HEK293T (cell line): ENCODE measurements at regions not wholly inside any gene's neighbourhood (a gene's known extent, or its start where the extent isn't known, plus 50 kb on each side); places are given as distances from the start of the nearest gene placed in this dataset.

Experiments used
- CTCF ChIA-PET: fragments of 350-600 bp; formaldehyde crosslinking; extraction: SDS; loops from one replicate; lab custom pipeline; 2021; ENCODE audit warnings: antibody characterized with exemption, inconsistent platforms; lab: Yijun Ruan, JAX
- POLR2A ChIA-PET: fragments of 350-600 bp; formaldehyde crosslinking; extraction: SDS; loops from one replicate; lab custom pipeline; 2020; ENCODE audit warnings: antibody characterized with exemption, inconsistent platforms; lab: Yijun Ruan, JAX
- DNase-seq: peaks from one replicate; pipeline ENCODE4 v3.0.0; 2012; ENCODE audit warnings: mixed read lengths; ENCODE audit errors: extremely low spot score
- ARNT ChIP-seq: fragments of 450-650 bp; IDR thresholded peaks from 2 replicates; pipeline ENCODE4 v1.6.1; 2017; ENCODE audit warnings: mild to moderate bottlenecking
- BHLHE40 ChIP-seq: fragments of 450-650 bp; IDR thresholded peaks from 2 replicates; pipeline ENCODE4 v1.6.1; 2016; ENCODE audit warnings: mild to moderate bottlenecking, moderate library complexity, borderline replicate concordance
- CTBP1 ChIP-seq: fragments of 450-650 bp; IDR thresholded peaks from 2 replicates; pipeline ENCODE4 v1.6.1; 2016; ENCODE audit warnings: borderline replicate concordance
- ELF4 ChIP-seq: fragments of 450-650 bp; IDR thresholded peaks from 2 replicates; pipeline ENCODE4 v1.6.1; 2017; ENCODE audit warnings: antibody characterized with exemption
- FOXA1 ChIP-seq: fragments of 450-650 bp; IDR thresholded peaks from 2 replicates; pipeline ENCODE4 v1.6.1; 2016; ENCODE audit warnings: mild to moderate bottlenecking
- FOXK2 ChIP-seq: fragments of 450-650 bp; IDR thresholded peaks from 2 replicates; pipeline ENCODE4 v1.6.1; 2016; ENCODE audit warnings: mild to moderate bottlenecking
- FOXM1 ChIP-seq: fragments of 450-650 bp; IDR thresholded peaks from 2 replicates; pipeline ENCODE4 v1.6.1; 2017; ENCODE audit warnings: mild to moderate bottlenecking, borderline replicate concordance
- HDGF ChIP-seq: fragments of 450-650 bp; IDR thresholded peaks from 2 replicates; pipeline ENCODE4 v1.6.1; 2017; ENCODE audit warnings: antibody characterized with exemption, borderline replicate concordance
- L3MBTL2 ChIP-seq: fragments of 450-650 bp; conservative IDR thresholded peaks from 2 replicates; pipeline ENCODE4 v1.6.1; 2016; ENCODE audit warnings: mild to moderate bottlenecking
- LEF1 ChIP-seq: fragments of 450-650 bp; IDR thresholded peaks from 2 replicates; pipeline ENCODE4 v1.6.1; 2017; ENCODE audit warnings: mild to moderate bottlenecking, borderline replicate concordance
- NFRKB ChIP-seq: fragments of 450-650 bp; IDR thresholded peaks from 2 replicates; pipeline ENCODE4 v1.6.1; 2016; ENCODE audit warnings: mild to moderate bottlenecking, moderate library complexity
- PKNOX1 ChIP-seq: fragments of 450-650 bp; IDR thresholded peaks from 2 replicates; pipeline ENCODE4 v1.6.1; 2016
- SP1 ChIP-seq: fragments of 450-650 bp; IDR thresholded peaks from 2 replicates; pipeline ENCODE4 v1.6.1; 2017
- SUZ12 ChIP-seq: fragments of 450-650 bp; IDR thresholded peaks from 2 replicates; pipeline ENCODE4 v1.6.1; 2016; ENCODE audit warnings: mild to moderate bottlenecking
- TARDBP ChIP-seq: fragments of 450-650 bp; IDR thresholded peaks from 2 replicates; pipeline ENCODE4 v1.6.1; 2016
- ZNF384 ChIP-seq: fragments of 450-650 bp; IDR thresholded peaks from 2 replicates; pipeline ENCODE4 v1.6.1; 2016

- DNase-seq, result peak; percentile 18
- POLR2A ChIA-PET, result no interaction called here
- CTCF ChIA-PET, result interaction anchor here (1.1 kb wide), 1 partner anchor 311 kb away, joined by 3 read pairs; no protein-coding TSS in a partner anchor
- TF ChIP-seq FOXK2 (no peak), NFRKB (no peak), ZNF384 (no peak), SP1 (no peak), ARNT (no peak), SUZ12 (no peak), CTBP1 (no peak), FOXA1 (no peak), TARDBP (no peak), LEF1 (no peak), L3MBTL2 (no peak), PKNOX1 (no peak), BHLHE40 (no peak), FOXM1 (no peak), ELF4 (no peak), HDGF (no peak)
Observed at GRCh38 chr19:29285878-29286277, 72.9 kb upstream of the UQCRFS1 start.

DNA sequence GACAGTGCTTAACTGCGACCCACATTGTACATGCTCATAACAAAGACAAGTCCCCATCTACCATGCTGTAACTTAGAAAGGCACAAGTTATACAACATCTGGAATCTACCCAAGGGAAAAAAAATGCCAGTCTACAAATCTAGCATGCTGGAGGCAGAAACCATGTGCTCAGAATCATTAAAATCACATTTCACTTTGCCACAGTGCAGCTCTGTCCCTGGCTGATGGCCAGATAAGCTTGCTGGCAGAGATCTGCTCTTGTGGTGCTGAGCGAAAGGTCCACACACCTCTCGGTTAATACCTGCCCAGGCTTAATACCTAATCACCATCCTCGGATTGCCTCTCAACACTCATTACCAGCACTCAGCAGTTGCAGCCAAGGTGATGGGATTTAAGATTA lies 74.1 kb upstream of the UQCRFS1 start:
- ChIA-PET CTCF (no interaction called here), POLR2A (no interaction called here)
- TF ChIP-seq PKNOX1 (no peak), LEF1 (no peak), SP1 (no peak), BHLHE40 (no peak), FOXA1 (no peak), ELF4 (no peak), ZNF384 (no peak)
- DNase-seq, result no peak

DNA sequence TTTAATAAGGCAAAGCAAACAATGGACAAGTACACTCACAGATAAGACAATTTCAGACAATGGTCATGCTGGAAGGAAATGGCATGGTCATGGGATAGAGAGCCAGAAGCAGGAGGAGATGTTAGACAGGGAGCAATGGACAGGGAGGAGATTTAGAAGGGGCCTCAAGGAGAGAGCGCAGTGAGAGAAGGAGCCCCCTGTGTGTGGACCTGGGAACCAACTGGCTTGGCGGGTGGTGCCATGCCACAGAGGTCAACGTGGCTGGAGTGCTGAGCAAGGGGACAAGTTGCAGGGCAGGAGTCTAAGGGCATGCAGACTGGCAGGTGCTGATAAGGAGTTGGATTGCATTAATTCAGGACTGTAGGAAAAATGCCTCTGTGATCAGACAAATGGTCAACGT lies 75.3 kb upstream of the UQCRFS1 start:
- POLR2A ChIA-PET, result no interaction called here

DNA sequence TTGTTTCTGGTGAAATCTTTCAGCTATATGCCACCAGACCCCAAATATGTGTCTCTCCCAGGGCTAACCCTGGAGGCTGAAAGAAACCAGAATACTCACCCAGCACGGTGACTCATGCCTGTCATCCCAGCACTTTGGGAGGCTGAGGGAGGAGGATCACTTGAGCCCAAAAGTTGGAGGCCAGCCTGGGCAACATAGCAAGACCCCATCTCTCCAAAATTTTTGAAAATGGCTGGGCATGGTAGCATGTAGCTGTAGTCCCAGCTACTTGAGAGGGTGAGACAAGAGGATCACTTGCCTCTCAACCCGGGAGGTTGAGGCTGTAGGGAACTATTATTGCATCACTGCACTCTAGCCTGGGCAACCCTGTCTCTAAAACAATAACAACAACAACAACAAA lies 76.1 kb upstream of the UQCRFS1 start:
- TF ChIP-seq PKNOX1 (no peak), NFRKB (no peak), BHLHE40 (no peak), HDGF (no peak), SUZ12 (no peak), SP1 (no peak), LEF1 (no peak)
- no peak for DNase-seq
- POLR2A ChIA-PET, result no interaction called here
- CTCF ChIA-PET, result interaction anchor here (1.3 kb wide), 1 partner anchor 26 kb away, joined by 4 read pairs; no protein-coding TSS in a partner anchor

More for the DNA sequence above, 75.3 kb upstream of the UQCRFS1 start:
- no peak for DNase-seq
- TF ChIP-seq L3MBTL2, result no peak
- no peak for TF ChIP-seq LEF1
- no peak for TF ChIP-seq SP1
- CTCF ChIA-PET, result no interaction called here

GRCh38 chr19:29290853-29291252 lies 77.9 kb upstream of the UQCRFS1 start:
- CTCF ChIA-PET, result interaction anchor here (0.5 kb wide), 1 partner anchor 107 kb away, joined by 3 read pairs; no protein-coding TSS in a partner anchor
- TF ChIP-seq FOXA1 (no peak), PKNOX1 (no peak), HDGF (no peak), ELF4 (no peak), SP1 (no peak), LEF1 (no peak), CTBP1 (no peak), ARNT (no peak), L3MBTL2 (no peak), NFRKB (no peak), BHLHE40 (no peak), TARDBP (no peak), FOXK2 (no peak), FOXM1 (no peak), SUZ12 (no peak), ZNF384 (no peak)
- DNase-seq, result no peak
- POLR2A ChIA-PET, result no interaction called here

DNA sequence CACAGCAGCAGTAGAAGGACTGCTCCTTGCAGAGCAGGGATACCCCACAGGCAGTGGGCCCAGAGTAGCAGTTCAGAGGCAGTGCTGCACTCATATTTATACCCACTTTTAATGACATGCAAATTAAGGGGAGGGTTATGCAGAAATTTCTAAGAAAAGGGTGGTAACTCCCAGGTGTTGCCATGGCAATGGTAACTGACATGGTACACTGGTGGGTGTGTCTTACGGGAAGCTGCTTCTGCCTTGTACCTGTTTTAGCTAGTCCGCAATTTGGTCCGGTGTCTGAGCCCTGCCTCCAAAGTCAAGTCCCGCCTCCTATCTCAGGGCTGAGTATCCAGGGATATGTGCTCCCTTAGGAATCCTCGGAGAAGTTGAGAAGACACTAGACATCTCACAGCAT lies 79.2 kb upstream of the UQCRFS1 start:
- TF ChIP-seq SP1 (no peak), FOXK2 (no peak), LEF1 (no peak), SUZ12 (no peak), NFRKB (no peak), HDGF (no peak), FOXA1 (no peak), CTBP1 (no peak), FOXM1 (no peak), PKNOX1 (no peak)
- no peak for DNase-seq
- ChIA-PET CTCF (no interaction called here), POLR2A (no interaction called here)
